Nephron progenitor cell (in vitro differentiated cells): ENCODE measurements at regions not wholly inside any gene's neighbourhood (a gene's known extent, or its start where the extent isn't known, plus 50 kb on each side); places are given as distances from the start of the nearest gene placed in this dataset.
"Not testable (repeated sequence)": the region's sequence is repeated elsewhere in the genome, so short reads cannot be mapped to it uniquely, and the experiment has no call there.

Source experiments
- DNase-seq: peaks from one replicate; pipeline ENCODE4 v3.0.0; 2021
- H3K27ac Mint-ChIP-seq: 2 replicates; pipeline ENCODE4 v1.8.0; 2021; ENCODE audit warnings: mild to moderate bottlenecking, moderate library complexity, mixed read lengths
- H3K27me3 Mint-ChIP-seq: 2 replicates; pipeline ENCODE4 v1.8.0; 2021; ENCODE audit warnings: mild to moderate bottlenecking, low read depth, mixed read lengths; ENCODE audit not compliant: poor library complexity
- H3K36me3 Mint-ChIP-seq: 2 replicates; pipeline ENCODE4 v1.8.0; 2021; ENCODE audit warnings: low read depth, mixed read lengths
- H3K4me1 Mint-ChIP-seq: 2 replicates; pipeline ENCODE4 v1.8.0; 2021; ENCODE audit warnings: mixed read lengths
- H3K4me3 Mint-ChIP-seq: 2 replicates; pipeline ENCODE4 v1.8.0; 2021; ENCODE audit warnings: mild to moderate bottlenecking, moderate library complexity, mixed read lengths
- H3K9me3 Mint-ChIP-seq: 2 replicates; pipeline ENCODE4 v1.8.0; 2021; ENCODE audit warnings: mild to moderate bottlenecking, moderate library complexity, mixed read lengths
- CTCF ChIP-seq: fragments of 200-600 bp; sonication (generic); IDR thresholded peaks from 2 replicates; pipeline ENCODE4 v1.5.0; 2021; ENCODE audit warnings: antibody characterized with exemption

DNA sequence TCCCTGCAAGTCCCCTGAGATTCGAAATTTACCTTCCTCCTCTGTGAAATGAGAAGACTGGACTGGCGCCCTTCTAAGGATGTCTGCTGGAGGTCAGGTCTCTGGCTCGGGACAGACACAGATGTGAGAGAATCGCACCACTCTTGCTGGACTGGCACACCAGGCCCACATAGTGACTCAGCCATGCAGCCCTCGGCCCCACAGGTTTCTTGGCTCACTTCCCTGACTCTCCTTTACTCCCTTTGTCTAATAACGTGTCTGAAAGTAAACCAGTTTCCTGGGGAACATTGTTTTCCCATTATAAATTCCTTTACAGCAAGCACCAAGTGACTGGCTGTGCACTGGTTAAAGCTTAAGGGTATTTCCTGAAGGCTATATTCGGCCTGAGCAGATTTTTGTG is 106.7 kb upstream of the PLEKHG1 start:
- DNase-seq = no peak
- Mint-ChIP-seq H3K36me3 (no peaks in the 10 kb centered on the region), H3K4me3 (no peak overlapping the region), H3K9me3 (peaks cover 16% of the 10 kb centered on the region), H3K4me1 (no peaks in the 10 kb centered on the region), H3K27me3 (peaks cover 5% of the 10 kb centered on the region), H3K27ac (no peak overlapping the region)
- TF ChIP-seq CTCF = no peak

GRCh38 chr6:150493552-150493951 is 106.1 kb upstream of the PLEKHG1 start:
- peaks cover 16% of the 10 kb centered on the region for H3K9me3 Mint-ChIP-seq
- H3K4me1 Mint-ChIP-seq, H3K27me3 Mint-ChIP-seq, DNase-seq, H3K36me3 Mint-ChIP-seq, H3K27ac Mint-ChIP-seq, H3K4me3 Mint-ChIP-seq: not testable (repeated sequence)

DNA sequence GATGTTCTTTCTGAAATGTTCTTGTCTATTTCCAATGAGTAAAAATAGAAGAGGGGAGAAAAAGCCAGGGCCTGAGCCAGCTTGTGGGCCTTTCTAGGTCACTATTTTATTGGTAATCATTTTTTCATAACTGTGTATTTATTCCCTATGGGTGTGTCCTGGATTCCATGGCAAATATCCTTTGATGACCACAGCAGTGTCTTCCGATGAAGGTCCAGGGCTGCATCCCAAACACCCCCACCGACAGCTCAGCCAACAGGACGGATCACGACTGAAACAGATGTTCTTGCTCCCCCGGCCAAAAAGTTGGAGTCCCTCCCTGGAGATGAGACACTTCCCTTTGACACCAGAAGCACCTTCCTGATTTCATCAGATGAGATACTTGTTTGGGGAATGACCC is 105.4 kb upstream of the PLEKHG1 start:
- peaks cover 9% of the 10 kb centered on the region for H3K27me3 Mint-ChIP-seq
- no peak overlapping the region for H3K4me3 Mint-ChIP-seq
- H3K9me3 Mint-ChIP-seq = peaks cover 16% of the 10 kb centered on the region
- no peaks in the 10 kb centered on the region for H3K4me1 Mint-ChIP-seq
- DNase-seq = no peak
- no peaks in the 10 kb centered on the region for H3K36me3 Mint-ChIP-seq
- no peak overlapping the region for H3K27ac Mint-ChIP-seq
- no peak for TF ChIP-seq CTCF

GRCh38 chr6:150495126-150495525 is 104.6 kb upstream of the PLEKHG1 start:
- no peak overlapping the region for H3K4me3 Mint-ChIP-seq
- TF ChIP-seq CTCF = no peak
- no peaks in the 10 kb centered on the region for H3K4me1 Mint-ChIP-seq
- no peaks in the 10 kb centered on the region for H3K36me3 Mint-ChIP-seq
- no peak for DNase-seq
- no peak overlapping the region for H3K27ac Mint-ChIP-seq
- peaks cover 10% of the 10 kb centered on the region for H3K27me3 Mint-ChIP-seq
- peaks cover 16% of the 10 kb centered on the region for H3K9me3 Mint-ChIP-seq

GRCh38 chr6:150496629-150497028 is 103.1 kb upstream of the PLEKHG1 start:
- Mint-ChIP-seq H3K4me1 (no peaks in the 10 kb centered on the region), H3K4me3 (no peak overlapping the region)
- no peak for TF ChIP-seq CTCF

GRCh38 chr6:150499882-150500312 is 99.8 kb upstream of the PLEKHG1 start:
- Mint-ChIP-seq H3K27me3 (peaks cover 10% of the 10 kb centered on the region), H3K4me3 (no peak overlapping the region), H3K27ac (no peak overlapping the region), H3K36me3 (no peaks in the 10 kb centered on the region), H3K9me3 (peaks cover 9% of the 10 kb centered on the region), H3K4me1 (peaks cover 5% of the 10 kb centered on the region)
- TF ChIP-seq CTCF = no peak
- DNase-seq = no peak

More at GRCh38 chr6:150496629-150497028, 103.1 kb upstream of the PLEKHG1 start:
- DNase-seq = no peak
- Mint-ChIP-seq H3K9me3 (peaks cover 25% of the 10 kb centered on the region), H3K36me3 (no peaks in the 10 kb centered on the region), H3K27me3 (peaks cover 10% of the 10 kb centered on the region), H3K27ac (no peak overlapping the region)

- H3K4me3 Mint-ChIP-seq, H3K4me1 Mint-ChIP-seq, H3K36me3 Mint-ChIP-seq, H3K27ac Mint-ChIP-seq, DNase-seq: not testable (repeated sequence)
- Mint-ChIP-seq H3K27me3 (peaks cover 10% of the 10 kb centered on the region), H3K9me3 (peaks cover 13% of the 10 kb centered on the region)
These were observed 99.1 kb upstream of the PLEKHG1 start for GRCh38 chr6:150500568-150500967.
